Head of caudate nucleus (tissue), 42 donors: ENCODE measurements at regions not wholly inside any gene's neighbourhood (a gene's known extent, or its start where the extent isn't known, plus 50 kb on each side); places are given as distances from the start of the nearest gene placed in this dataset.

Experiments
- DNase-seq, 42 donors: peaks; one replicate each; pipeline versions ENCODE4 v3.0.0 to v3.0.0-alpha.2; 2020 to 2021; ENCODE audit warnings: mixed read lengths in 7 of 42
- intact Hi-C: fragments of 100-400 bp; cut with DNase I; formaldehyde crosslinking; loops from one replicate; pipeline ENCODE4 v1.15.0; 2022

GRCh38 chr19:27672309-27673047, 1540.5 kb downstream of the UQCRFS1 start:
- no peak for DNase-seq
- intact Hi-C loops: no loop called here

DNA sequence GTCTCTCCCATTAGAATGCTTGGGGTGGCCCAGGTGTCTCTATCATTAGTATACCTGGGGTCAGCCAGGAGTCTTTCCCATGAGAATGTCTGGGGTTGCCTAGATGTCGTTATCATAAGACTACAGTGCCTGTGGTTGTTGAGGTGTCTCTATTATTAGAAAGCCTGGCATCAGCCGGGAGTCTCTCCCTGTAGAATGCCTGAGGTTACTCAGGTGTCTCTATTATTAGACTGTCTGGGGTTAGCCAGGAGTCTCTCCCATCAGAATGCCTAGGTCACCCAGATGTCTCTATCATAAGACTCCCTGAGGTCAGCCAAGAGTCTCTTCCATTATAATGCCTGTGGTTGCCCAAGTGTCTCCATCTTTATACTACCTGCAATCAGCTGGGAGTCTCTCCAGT, 1541.1 kb downstream of the UQCRFS1 start:
- intact Hi-C loops: no loop called here
- DNase-seq: no peak

DNA sequence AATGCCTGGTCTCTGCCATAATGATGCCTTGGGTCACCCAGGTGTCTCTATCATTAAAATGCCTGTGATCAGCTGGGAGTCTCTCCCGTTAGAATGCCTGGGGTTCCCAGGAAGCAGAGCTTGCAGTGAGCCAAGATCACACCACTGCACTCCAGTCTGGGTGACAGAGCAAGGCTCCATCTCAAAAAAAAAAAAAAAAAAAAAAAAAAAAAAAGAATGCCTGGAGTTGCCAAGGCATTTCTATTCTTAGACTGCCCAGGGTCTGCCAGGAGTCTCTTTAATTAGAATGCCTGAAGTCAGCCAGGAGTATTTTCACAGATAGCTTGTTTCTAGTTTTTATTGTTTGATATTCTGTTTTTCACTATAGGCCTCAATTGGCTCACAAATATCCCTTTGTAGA, 1552.5 kb downstream of the UQCRFS1 start:
- DNase-seq: no peak
- intact Hi-C loops: no loop called here

DNA sequence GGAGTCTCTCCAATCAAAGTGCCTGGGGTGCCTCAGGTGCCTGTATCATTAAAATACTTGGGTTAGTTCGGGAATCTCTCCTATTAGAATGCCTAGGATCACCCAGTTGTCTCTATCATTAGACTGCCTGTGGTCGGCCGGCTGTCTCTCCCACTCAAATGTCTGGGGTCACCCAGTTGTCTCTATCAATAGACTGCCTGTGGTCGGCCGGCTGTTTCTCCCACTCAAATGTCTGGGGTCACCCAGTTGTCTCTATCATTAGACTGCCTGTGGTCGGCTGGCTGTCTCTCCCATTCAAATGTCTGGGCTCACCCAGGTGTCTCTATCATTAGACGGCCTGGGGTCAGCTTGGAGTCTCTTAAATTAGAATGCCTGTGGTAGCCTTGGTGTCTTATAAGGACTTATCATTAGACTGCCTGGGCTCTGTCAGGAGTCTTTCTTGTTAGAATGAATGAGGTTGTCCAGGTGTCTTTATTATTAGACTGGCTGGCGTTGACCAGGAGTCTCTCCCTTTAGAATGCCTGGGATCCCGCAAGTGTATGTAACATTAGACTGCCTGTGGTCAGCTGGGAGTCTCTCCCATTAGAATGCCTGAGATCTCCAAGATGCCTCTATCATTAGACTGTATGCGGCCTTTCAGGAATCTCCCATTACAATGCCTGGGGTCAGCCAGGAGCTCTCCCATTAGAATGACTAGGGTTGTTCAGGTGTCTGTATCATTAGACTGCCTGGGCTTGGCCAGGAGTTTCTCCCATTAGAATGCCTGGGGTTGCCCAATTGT, 1555.5 kb downstream of the UQCRFS1 start:
- no peak for DNase-seq
- intact Hi-C loops: no loop called here

DNA sequence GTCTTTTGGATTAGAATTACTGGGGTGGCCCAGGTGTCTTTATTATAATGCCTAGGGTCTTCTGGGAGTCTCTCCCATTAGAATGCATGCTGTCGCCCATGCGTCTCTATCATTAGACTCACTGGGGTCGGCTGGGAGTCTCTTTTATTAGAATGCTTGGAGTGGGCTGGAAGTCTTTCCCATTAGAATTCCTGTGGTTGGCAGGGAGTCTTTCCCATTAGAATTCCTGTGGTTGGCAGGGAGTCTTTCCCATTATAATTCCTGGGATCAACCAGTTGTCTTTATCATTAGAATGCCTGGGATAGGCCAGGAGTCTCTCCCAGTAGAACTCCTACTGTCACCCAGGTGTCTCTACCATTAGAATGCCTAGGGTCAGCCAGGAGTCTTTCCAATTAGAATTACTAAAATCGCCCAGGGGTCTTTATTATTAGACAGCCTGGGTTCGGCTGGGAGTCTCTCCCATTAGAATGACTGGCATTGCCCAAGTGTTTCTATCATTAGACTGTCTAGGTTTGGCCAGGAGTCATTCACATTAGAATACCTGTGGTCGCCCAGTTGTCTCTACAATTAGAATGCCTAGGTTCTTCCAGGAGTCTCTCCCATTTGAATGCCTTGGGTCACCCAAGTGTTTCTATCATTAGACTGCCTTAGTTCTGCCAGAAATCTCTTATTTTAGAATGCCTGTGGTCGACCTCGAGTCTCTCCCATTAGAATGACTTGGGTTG, 1558.5 kb downstream of the UQCRFS1 start:
- no peak for DNase-seq
- intact Hi-C loops: no loop called here

GRCh38 chr19:27652796-27653195, 1560.2 kb downstream of the UQCRFS1 start:
- DNase-seq: no peak
- intact Hi-C loops: no loop called here

GRCh38 chr19:27652281-27652680, 1560.7 kb downstream of the UQCRFS1 start:
- DNase-seq: no peak
- intact Hi-C loops: no loop called here

DNA sequence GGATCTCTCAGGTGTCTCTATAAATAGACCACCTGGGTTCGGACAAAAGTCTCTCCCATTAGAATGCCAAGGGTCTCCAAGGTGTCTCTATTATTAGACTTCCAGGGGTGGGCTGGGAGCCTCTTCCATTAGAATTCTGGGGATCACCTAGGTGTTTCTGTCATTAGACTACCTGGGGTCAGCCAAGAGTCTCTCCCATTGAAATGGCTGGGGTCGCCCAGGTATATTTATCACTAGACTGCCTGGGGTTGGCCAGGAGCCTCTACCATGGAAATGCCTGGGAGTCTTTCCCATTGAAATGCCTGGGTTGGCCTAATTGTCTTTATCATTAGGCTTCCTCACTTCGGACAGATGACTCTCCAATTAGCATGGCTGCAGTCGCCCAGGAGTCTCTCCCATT, 1565.5 kb downstream of the UQCRFS1 start:
- DNase-seq: no peak
- intact Hi-C loops: no loop called here

DNA sequence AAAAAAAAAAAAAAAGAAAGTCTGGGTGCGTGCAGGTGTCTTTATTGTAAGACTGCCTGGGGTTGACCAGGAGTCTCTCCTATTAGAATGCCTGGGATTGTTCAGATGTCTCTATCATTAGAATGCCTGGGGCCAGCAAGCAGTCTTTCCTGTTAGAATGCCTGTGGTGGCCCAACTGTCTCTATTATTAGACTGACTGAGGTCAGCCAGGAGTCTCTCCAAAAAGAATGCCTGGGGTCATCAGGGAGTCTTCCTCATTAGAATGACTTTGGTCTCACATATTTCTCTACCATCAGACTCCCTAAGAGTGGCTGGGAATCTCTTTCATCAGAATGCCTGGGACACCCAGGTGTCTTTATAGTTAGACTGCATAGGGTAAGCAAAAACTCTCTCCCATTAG, 1577.5 kb downstream of the UQCRFS1 start:
- no peak for DNase-seq
- intact Hi-C loops: no loop called here

- no peak for DNase-seq
- intact Hi-C loops: no loop called here
Observed at GRCh38 chr19:27618006-27618405, 1594.9 kb downstream of the UQCRFS1 start.

GRCh38 chr19:27580906-27581305, 1632.0 kb downstream of the UQCRFS1 start:
- no peak for DNase-seq
- intact Hi-C loops: no loop called here
